ENCODE measurements at regions not wholly inside any gene's neighbourhood (a gene's known extent, or its start where the extent isn't known, plus 50 kb on each side); places are given as distances from the start of the nearest gene placed in this dataset.

- TF ChIP-seq CTCF (IDR thresholded peaks at IDR 0.05), result no peak
- TF ChIP-seq POLR2A (IDR thresholded peaks at IDR 0.05), result no peak
- TF ChIP-seq POLR2AphosphoS5 (IDR thresholded peaks at IDR 0.05), result no peak
Observed at GRCh38 chr1:190832511-190832910, 354.8 kb upstream of the BRINP3 start.
